GM23338 (cell line): ENCODE measurements at regions not wholly inside any gene's neighbourhood (a gene's known extent, or its start where the extent isn't known, plus 50 kb on each side); places are given as distances from the start of the nearest gene placed in this dataset.

ENCODE experiments used
- ATAC-seq: fragments of 200-7000 bp; cut with Tn5 transposase; 3 replicates; pipeline ENCODE4 v1.9.1; 2020
- DNase-seq: peaks from one replicate; pipeline ENCODE4 v3.0.0-alpha.2; 2015; ENCODE audit warnings: low spot score
- H2AFZ ChIP-seq: fragments of 200-600 bp; sonication (generic); 2 replicates; pipeline ENCODE4 v1.8.0; 2016; ENCODE audit warnings: antibody characterized with exemption, mild to moderate bottlenecking, moderate library complexity
- H3F3A ChIP-seq: fragments of 200-600 bp; sonication (generic); replicated peaks from 2 replicates; pipeline ENCODE4 v1.8.0; 2017; ENCODE audit warnings: antibody characterized with exemption, mixed run types, low read depth
- H3K27ac ChIP-seq: fragments of 200-600 bp; sonication (generic); 2 replicates; pipeline ENCODE4 v1.6.1; 2016; ENCODE audit warnings: low read depth
- H3K27me3 ChIP-seq: fragments of 200-600 bp; sonication (generic); 2 replicates; pipeline ENCODE4 v1.8.0; 2016; ENCODE audit warnings: mild to moderate bottlenecking, mixed run types, moderate library complexity; ENCODE audit not compliant: insufficient read depth
- H3K36me3 ChIP-seq: fragments of 200-600 bp; sonication (generic); 2 replicates; pipeline ENCODE4 v1.8.0; 2016; ENCODE audit warnings: mild to moderate bottlenecking; ENCODE audit not compliant: insufficient read depth
- H3K4me1 ChIP-seq: fragments of 200-600 bp; sonication (generic); 2 replicates; pipeline ENCODE4 v1.8.0; 2016; ENCODE audit warnings: mild to moderate bottlenecking, moderate library complexity; ENCODE audit not compliant: insufficient read depth
- H3K4me2 ChIP-seq: fragments of 200-600 bp; sonication (generic); 2 replicates; pipeline ENCODE4 v1.7.1; 2017; ENCODE audit warnings: mixed run types
- H3K4me3 ChIP-seq: fragments of 200-600 bp; sonication (generic); 2 replicates; pipeline ENCODE4 v1.6.1; 2016; ENCODE audit warnings: mixed run types
- H3K79me2 ChIP-seq: fragments of 200-600 bp; sonication (generic); replicated peaks from 2 replicates; pipeline ENCODE4 v1.8.0; 2017; ENCODE audit warnings: mild to moderate bottlenecking; ENCODE audit not compliant: insufficient read depth
- H3K9me2 ChIP-seq: fragments of 200-600 bp; sonication (generic); 2 replicates; pipeline ENCODE4 v1.8.0; 2017; ENCODE audit not compliant: insufficient read depth
- H4K20me1 ChIP-seq: fragments of 200-600 bp; sonication (generic); replicated peaks from 2 replicates; pipeline ENCODE4 v1.8.0; 2017; ENCODE audit warnings: mild to moderate bottlenecking; ENCODE audit not compliant: insufficient read depth
- H3K27ac Mint-ChIP-seq: 2 replicates; pipeline ENCODE4 v1.8.0; 2020; ENCODE audit warnings: inconsistent platforms, mild to moderate bottlenecking, moderate library complexity, mixed read lengths
- H3K27me3 Mint-ChIP-seq: 3 replicates; pipeline ENCODE4 v1.8.0; 2022; ENCODE audit warnings: low read depth, mild to moderate bottlenecking, moderate library complexity, mixed read lengths, inconsistent platforms; ENCODE audit not compliant: insufficient read depth, poor library complexity
- H3K36me3 Mint-ChIP-seq: 3 replicates; pipeline ENCODE4 v1.8.0; 2021; ENCODE audit warnings: low read depth, mild to moderate bottlenecking, inconsistent platforms, moderate library complexity, mixed read lengths
- H3K4me1 Mint-ChIP-seq: 3 replicates; pipeline ENCODE4 v1.8.0; 2020; ENCODE audit warnings: mild to moderate bottlenecking, inconsistent platforms, mixed read lengths
- H3K4me3 Mint-ChIP-seq: 3 replicates; pipeline ENCODE4 v1.8.0; 2021; ENCODE audit warnings: moderate library complexity, mild to moderate bottlenecking, inconsistent platforms, mixed read lengths
- H3K9me3 Mint-ChIP-seq: 3 replicates; pipeline ENCODE4 v1.8.0; 2020; ENCODE audit warnings: moderate library complexity, mild to moderate bottlenecking, inconsistent platforms, mixed read lengths
- CREB1 ChIP-seq: fragments of 250-450 bp; sonication (Bioruptor Pico); IDR thresholded peaks from 2 replicates; pipeline ENCODE4 v1.5.0; 2020; ENCODE audit warnings: low read depth, mild to moderate bottlenecking, moderate library complexity
- CTCF ChIP-seq, 2 experiments: fragments of 200-600 bp in 1 of 2; sonication (generic) in 1 of 2; conservative IDR thresholded peaks; 2 replicates each; pipeline versions ENCODE4 v1.5.1 to v1.6.1; 2016 to 2017; ENCODE audit warnings: antibody characterized with exemption in 2 of 2, low read depth in 2 of 2, mild to moderate bottlenecking in 2 of 2, moderate library complexity in 1 of 2
- ETS1 ChIP-seq: IDR thresholded peaks from 2 replicates; pipeline ENCODE4 v1.6.1; 2016; ENCODE audit warnings: antibody characterized with exemption
- EZH2 ChIP-seq: fragments of 200-600 bp; sonication (generic); IDR thresholded peaks from one replicate; pipeline ENCODE4 v1.8.0; 2017; ENCODE audit warnings: antibody characterized with exemption, mild to moderate bottlenecking, low read depth; ENCODE audit not compliant: unreplicated experiment
- EZH2phosphoT487 ChIP-seq: fragments of 200-600 bp; sonication (generic); IDR thresholded peaks from one replicate; pipeline ENCODE4 v1.8.1; 2018; ENCODE audit warnings: antibody characterized with exemption; ENCODE audit not compliant: unreplicated experiment
- JUNB ChIP-seq: IDR thresholded peaks from one replicate; pipeline ENCODE4 v1.6.1; 2016; ENCODE audit warnings: antibody characterized with exemption; ENCODE audit not compliant: unreplicated experiment
- NANOG ChIP-seq: IDR thresholded peaks from 2 replicates; pipeline ENCODE4 v1.6.1; 2016; ENCODE audit warnings: antibody characterized with exemption, borderline replicate concordance
- POLR2AphosphoS5 ChIP-seq: IDR thresholded peaks from 2 replicates; pipeline ENCODE4 v1.6.1; 2016; ENCODE audit warnings: antibody characterized with exemption, low read depth
- REST ChIP-seq: IDR thresholded peaks from one replicate; pipeline ENCODE4 v1.6.1; 2018; ENCODE audit warnings: antibody characterized with exemption; ENCODE audit not compliant: unreplicated experiment
- STAT1 ChIP-seq: IDR thresholded peaks from one replicate; pipeline ENCODE4 v1.6.1; 2016; ENCODE audit warnings: antibody characterized with exemption; ENCODE audit not compliant: unreplicated experiment
- ZNF114 ChIP-seq: fragments of 250-450 bp; sonication (Bioruptor Pico); IDR thresholded peaks from 2 replicates; pipeline ENCODE4 v1.5.0; 2020; ENCODE audit warnings: mild to moderate bottlenecking, moderate library complexity
- ZNF331 ChIP-seq: fragments of 250-450 bp; sonication (Bioruptor Pico); IDR thresholded peaks from 2 replicates; pipeline ENCODE4 v1.5.0; 2020; ENCODE audit warnings: low read depth, mild to moderate bottlenecking, moderate library complexity
- ZNF462 ChIP-seq: fragments of 250-450 bp; sonication (Bioruptor Pico); IDR thresholded peaks from 2 replicates; pipeline ENCODE4 v1.5.0; 2020; ENCODE audit warnings: mild to moderate bottlenecking, moderate library complexity

- Histone ChIP-seq H3K36me3 (no peaks in the 10 kb centered on the region), H3K4me3 (no peak overlapping the region), H3K27me3 (no peaks in the 10 kb centered on the region), H4K20me1 (no peaks in the 10 kb centered on the region), H2AFZ (no peak overlapping the region), H3F3A (no peaks in the 10 kb centered on the region), H3K9me2 (no peaks in the 10 kb centered on the region), H3K79me2 (no peaks in the 10 kb centered on the region), H3K27ac (no peak overlapping the region), H3K4me2 (no peak overlapping the region), H3K4me1 (peaks cover 20% of the 10 kb centered on the region)
- no peaks in the 10 kb centered on the region; the same call in 2 of the 3 replicates for H3K9me3 Mint-ChIP-seq
- H3K27ac Mint-ChIP-seq: no peak overlapping the region
- peaks cover 7% of the 10 kb centered on the region for H3K27me3 Mint-ChIP-seq
- H3K36me3 Mint-ChIP-seq: no peaks in the 10 kb centered on the region
- TF ChIP-seq CREB1 (no peak), EZH2phosphoT487 (no peak), STAT1 (no peak), CTCF (conservative IDR thresholded peaks at IDR 0.05; ENCODE audit: low read depth in 2 of 2) (no peak), NANOG (no peak), EZH2 (no peak), ZNF462 (CRISPR knock-in tag) (no peak), REST (no peak), POLR2AphosphoS5 (no peak), JUNB (no peak), ZNF331 (no peak), ETS1 (no peak), ZNF114 (CRISPR knock-in tag) (no peak)
- DNase-seq (no peak), ATAC-seq (no peak)
- H3K4me3 Mint-ChIP-seq: no peak overlapping the region
- H3K4me1 Mint-ChIP-seq: peaks cover 31% of the 10 kb centered on the region
These were observed 176.2 kb downstream of the TFAP2C start for GRCh38 chr20:56805313-56805712.
